HCT116 (cell line): ENCODE measurements at regions not wholly inside any gene's neighbourhood (a gene's known extent, or its start where the extent isn't known, plus 50 kb on each side); places are given as distances from the start of the nearest gene placed in this dataset.
"Not testable (repeated sequence)": the region's sequence is repeated elsewhere in the genome, so short reads cannot be mapped to it uniquely, and the experiment has no call there.

ENCODE experiments used
- ATAC-seq: fragments of 200-7000 bp; cut with Tn5 transposase; 2 replicates; pipeline ENCODE4 v1.9.1; 2020; ENCODE audit warnings: mild to moderate bottlenecking, moderate library complexity
- BruUV-seq: library from RNA; stranded (reverse); fragments of 400-500 nt; replicated peaks from 2 replicates; lab custom pipeline; 2021; lab: Mats Ljungman, UMichigan
- CTCF ChIA-PET: fragments of 300-600 bp; sonication (Branson Sonifier 250); formaldehyde crosslinking; loops from one replicate; lab custom pipeline; 2021; ENCODE audit warnings: antibody characterized with exemption; lab: Charles Lee
- POLR2A ChIA-PET: fragments of 300-600, 350-600 bp; sonication (Branson Sonifier 250); formaldehyde crosslinking; loops from one replicate; lab custom pipeline; 2021; ENCODE audit warnings: antibody characterized with exemption; lab: Charles Lee
- RAD21 ChIA-PET, 2 experiments: fragments of 300-600 bp; sonication (Branson Sonifier 250); formaldehyde crosslinking; loops; one replicate each; lab custom pipeline; 2023; ENCODE audit warnings: low total read pairs in 2 of 2; ENCODE audit not compliant: uncharacterized antibody in 2 of 2, unreplicated experiment in 2 of 2, low non-redundant PET in 1 of 2; lab: Charles Lee
- DNase-seq: peaks from one replicate; pipeline ENCODE4 v3.0.0-alpha.2; 2010; ENCODE audit warnings: low read depth, low spot score
- H2AFZ ChIP-seq: fragments of 200-600 bp; shearing (Covaris generic), sonication (generic); 2 replicates; pipeline ENCODE4 v1.6.1; 2017; ENCODE audit warnings: low read depth, mixed run types, mixed read lengths, antibody characterized with exemption, low read length; ENCODE audit not compliant: poor library complexity, severe bottlenecking
- H3K27ac ChIP-seq: 2 replicates; pipeline ENCODE4 v1.5.1; 2012; ENCODE audit warnings: low read depth, low read length
- H3K27me3 ChIP-seq: fragments of 200-600 bp; sonication (generic); 2 replicates; pipeline ENCODE4 v1.6.1; 2016; ENCODE audit warnings: mixed run types, low read length, mixed read lengths; ENCODE audit not compliant: insufficient read depth
- H3K36me3 ChIP-seq, 2 experiments: fragments of 200-500 bp in 1 of 2; fragments of 200-600 bp in 1 of 2; sonication (Bioruptor generic) in 1 of 2; sonication (generic) in 1 of 2; 2 replicates each; pipeline versions ENCODE4 v1.5.1 to v1.6.1; 2014 to 2016; ENCODE audit warnings: low read length in 2 of 2, inconsistent platforms in 1 of 2, mixed read lengths in 1 of 2, mixed run types in 1 of 2; ENCODE audit not compliant: insufficient read depth in 2 of 2, control insufficient read depth in 1 of 2
- H3K4me1 ChIP-seq, 2 experiments: fragments of 200-600 bp in 1 of 2; sonication (generic) in 1 of 2; 2 replicates each; pipeline versions ENCODE4 v1.5.1 to v1.6.1; 2012 to 2017; ENCODE audit warnings: low read length in 2 of 2, inconsistent platforms in 1 of 2, mild to moderate bottlenecking in 1 of 2, mixed read lengths in 1 of 2, mixed run types in 1 of 2, moderate library complexity in 1 of 2; ENCODE audit not compliant: insufficient read depth in 2 of 2, control insufficient read depth in 1 of 2
- H3K4me2 ChIP-seq: fragments of 200-600 bp; sonication (generic); 2 replicates; pipeline ENCODE4 v1.6.1; 2017; ENCODE audit warnings: mixed run types, low read length, mixed read lengths
- H3K4me3 ChIP-seq, 2 experiments: fragments of 200-600 bp in 1 of 2; sonication (generic) in 1 of 2; replicated peaks in 1 of 2; 2 replicates each; pipeline ENCODE4 v1.5.1; 2011 to 2016; ENCODE audit warnings: low read length in 2 of 2, control low read depth in 1 of 2, low read depth in 1 of 2, mild to moderate bottlenecking in 1 of 2, mixed read lengths in 1 of 2, mixed run types in 1 of 2
- H3K79me2 ChIP-seq: fragments of 200-600 bp; sonication (generic); 2 replicates; pipeline ENCODE4 v1.6.1; 2017; ENCODE audit warnings: mild to moderate bottlenecking, mixed run types, low read length, moderate library complexity, mixed read lengths; ENCODE audit not compliant: insufficient read depth
- H3K9ac ChIP-seq: fragments of 200-600 bp; sonication (generic); 2 replicates; pipeline ENCODE4 v1.6.1; 2016; ENCODE audit warnings: low read length, mixed read lengths
- H3K9me2 ChIP-seq: fragments of 200-600 bp; sonication (generic), shearing (Covaris generic); 2 replicates; pipeline ENCODE4 v1.6.1; 2017; ENCODE audit warnings: mixed run types, mild to moderate bottlenecking, moderate library complexity; ENCODE audit not compliant: insufficient read depth
- H3K9me3 ChIP-seq, 2 experiments: fragments of 200-500 bp in 1 of 2; fragments of 200-600 bp in 1 of 2; sonication (Bioruptor generic) in 1 of 2; sonication (generic) in 1 of 2; 2 replicates each; pipeline ENCODE4 v1.6.1; 2014 to 2017; ENCODE audit warnings: low read length in 2 of 2, mixed read lengths in 2 of 2, inconsistent platforms in 1 of 2, low read depth in 1 of 2, mild to moderate bottlenecking in 1 of 2, mixed run types in 1 of 2, moderate library complexity in 1 of 2; ENCODE audit not compliant: control insufficient read depth in 1 of 2, insufficient read depth in 1 of 2
- H4K20me1 ChIP-seq: fragments of 200-600 bp; sonication (generic), shearing (Covaris generic); 2 replicates; pipeline ENCODE4 v1.6.1; 2017; ENCODE audit warnings: mixed run types, mild to moderate bottlenecking, moderate library complexity; ENCODE audit not compliant: insufficient read depth
- EZH2 ChIP-seq: fragments of 200-600 bp; sonication (generic); IDR thresholded peaks from 2 replicates; pipeline ENCODE4 v1.6.1; 2017; ENCODE audit warnings: antibody characterized with exemption, mixed run types
- REST ChIP-seq: IDR thresholded peaks from 2 replicates; pipeline ENCODE4 v1.6.1; 2012; ENCODE audit warnings: low read depth
- intact Hi-C: fragments of 100-400 bp; cut with micrococcal nuclease; formaldehyde crosslinking; loops from 2 replicates; pipeline ENCODE4 v1.10.0; 2022
- TF ChIP-seq, protein P1 (sequence below): IDR thresholded peaks from 2 replicates; pipeline ENCODE4 v1.6.1; 2012

DNA sequence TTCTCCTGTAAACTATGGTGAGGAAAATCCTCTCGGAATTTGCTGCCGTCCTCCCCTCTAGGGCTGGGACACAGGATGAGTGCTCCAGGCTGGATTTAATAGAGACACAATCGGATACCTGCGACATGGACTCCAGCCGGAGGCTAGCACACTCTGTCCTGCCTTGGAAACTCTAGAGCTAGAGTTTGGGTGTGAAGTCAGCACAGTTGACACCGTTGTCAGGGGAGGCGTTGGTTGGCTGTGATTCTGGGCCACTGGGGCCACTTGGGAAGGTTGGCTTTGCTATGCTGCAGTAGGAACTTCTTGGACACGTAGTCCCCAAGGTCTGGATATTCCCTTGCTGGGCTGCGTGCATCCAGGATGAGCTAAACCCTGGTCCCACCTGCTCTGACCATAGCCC is 169.4 kb downstream of the NRN1 start:
- peaks cover 5% of the 10 kb centered on the region; the same call in 1 of the 2 replicates for H3K27me3 ChIP-seq
- H3K4me1 ChIP-seq, result no peaks in the 10 kb centered on the region
- ChIA-PET RAD21 (no interaction called here), POLR2A (no interaction called here), CTCF (no interaction called here)
- BruUV-seq, result no TSS peak
- H2AFZ ChIP-seq, result no peak overlapping the region
- H3K9me3 ChIP-seq, result no peaks in the 10 kb centered on the region
- DNase-seq (no peak), ATAC-seq (no peak)
- H3K27ac ChIP-seq, result no peak overlapping the region
- no peak overlapping the region for H3K9ac ChIP-seq
- intact Hi-C loops, result no loop called here
- H3K4me3 ChIP-seq, result no peak overlapping the region
- TF ChIP-seq REST (no peak), EZH2 (no peak)
- TF ChIP-seq, protein P1, sequence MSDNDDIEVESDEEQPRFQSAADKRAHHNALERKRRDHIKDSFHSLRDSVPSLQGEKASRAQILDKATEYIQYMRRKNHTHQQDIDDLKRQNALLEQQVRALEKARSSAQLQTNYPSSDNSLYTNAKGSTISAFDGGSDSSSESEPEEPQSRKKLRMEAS, result no peak
- TF ChIP-seq, all 23 proteins: peak for 0
- H4K20me1 ChIP-seq, result no peaks in the 10 kb centered on the region
- no peaks in the 10 kb centered on the region for H3K9me2 ChIP-seq
- H3K79me2 ChIP-seq, result no peaks in the 10 kb centered on the region
- H3K36me3 ChIP-seq, result no peaks in the 10 kb centered on the region
- H3K4me2 ChIP-seq, result no peak overlapping the region

DNA sequence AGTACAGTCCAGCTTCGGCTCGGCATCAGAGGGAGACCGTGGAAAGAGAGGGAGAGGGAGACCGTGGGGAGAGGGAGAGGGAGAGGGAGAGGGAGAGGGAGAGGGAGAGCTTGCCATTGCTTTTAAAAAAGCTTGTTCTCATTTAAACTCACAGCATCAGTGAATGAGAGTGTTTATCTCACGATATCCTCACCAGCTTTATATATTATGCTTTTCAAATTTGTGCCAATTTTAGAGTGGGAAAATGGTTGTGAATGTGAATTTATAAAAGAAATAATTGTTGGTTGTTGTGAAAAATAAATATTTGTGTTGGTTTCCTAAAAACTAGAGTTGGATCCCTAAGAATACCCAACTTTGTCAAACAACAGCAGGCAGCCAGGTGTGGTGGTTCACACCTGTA is 170.1 kb downstream of the NRN1 start:
- POLR2A ChIA-PET, H3K36me3 ChIP-seq, H3K27me3 ChIP-seq, H3K79me2 ChIP-seq, H3K9ac ChIP-seq, H3K27ac ChIP-seq, H3K9me2 ChIP-seq, RAD21 ChIA-PET, H2AFZ ChIP-seq, intact Hi-C loops, H3K4me1 ChIP-seq, H4K20me1 ChIP-seq, ATAC-seq, H3K4me2 ChIP-seq, H3K9me3 ChIP-seq, BruUV-seq, CTCF ChIA-PET, H3K4me3 ChIP-seq, DNase-seq: not testable (repeated sequence)
